ENCODE measurements at regions not wholly inside any gene's neighbourhood (a gene's known extent, or its start where the extent isn't known, plus 50 kb on each side); places are given as distances from the start of the nearest gene placed in this dataset.

DNA sequence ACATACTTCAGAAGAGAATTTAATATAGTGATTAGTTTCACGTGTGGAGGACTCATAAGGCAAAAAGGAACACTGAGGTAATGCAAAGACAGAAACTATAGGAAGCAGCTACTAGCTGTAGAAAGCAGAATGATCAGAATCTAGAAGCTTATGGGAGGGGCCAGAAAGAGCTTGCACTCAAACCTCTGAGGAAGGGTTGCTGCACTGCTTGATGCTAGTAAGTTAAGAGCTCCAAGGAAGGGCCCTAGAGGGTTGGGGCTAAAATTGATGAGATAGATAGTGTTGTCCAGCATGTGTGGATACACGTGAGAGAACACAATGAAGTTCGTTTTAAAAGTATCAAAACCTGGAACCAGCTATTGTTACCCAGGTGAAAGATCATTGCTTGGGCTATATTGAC is 311.1 kb downstream of the SLC6A15 start:
- no peak for DNase-seq (ENCODE audit: low spot score)

DNA sequence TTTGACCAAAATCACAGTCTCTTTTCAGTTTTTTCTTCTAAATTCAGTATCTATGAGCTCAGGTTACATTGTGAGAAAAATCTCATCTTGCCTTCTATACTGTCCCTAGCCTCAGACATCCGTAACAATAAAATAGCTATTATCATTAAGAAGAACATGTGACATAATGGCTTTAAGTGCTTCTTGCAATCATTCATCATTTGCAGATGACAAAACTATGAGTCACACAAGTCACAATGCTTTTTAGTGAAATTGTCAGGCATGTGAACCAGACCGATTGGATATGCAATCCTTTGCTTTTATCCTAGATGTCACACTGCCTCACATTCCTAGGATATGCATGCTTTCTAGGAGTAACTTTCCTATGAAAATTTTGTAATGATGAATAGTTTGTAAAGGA is 313.1 kb downstream of the SLC6A15 start:
- DNase-seq (ENCODE audit: low spot score) = peak; percentile 76

GRCh38 chr12:84596266-84596665 is 316.3 kb downstream of the SLC6A15 start:
- DNase-seq (ENCODE audit: low spot score) = no peak

- no peak for DNase-seq (ENCODE audit: low spot score)
Measured at GRCh38 chr12:84594157-84594556, 318.4 kb downstream of the SLC6A15 start.

GRCh38 chr12:84585776-84586395 is 326.7 kb downstream of the SLC6A15 start:
- DNase-seq (ENCODE audit: low spot score) = no peak

- no peak for DNase-seq (ENCODE audit: low spot score)
Measured at GRCh38 chr12:84572196-84572595, 340.4 kb downstream of the SLC6A15 start.

DNA sequence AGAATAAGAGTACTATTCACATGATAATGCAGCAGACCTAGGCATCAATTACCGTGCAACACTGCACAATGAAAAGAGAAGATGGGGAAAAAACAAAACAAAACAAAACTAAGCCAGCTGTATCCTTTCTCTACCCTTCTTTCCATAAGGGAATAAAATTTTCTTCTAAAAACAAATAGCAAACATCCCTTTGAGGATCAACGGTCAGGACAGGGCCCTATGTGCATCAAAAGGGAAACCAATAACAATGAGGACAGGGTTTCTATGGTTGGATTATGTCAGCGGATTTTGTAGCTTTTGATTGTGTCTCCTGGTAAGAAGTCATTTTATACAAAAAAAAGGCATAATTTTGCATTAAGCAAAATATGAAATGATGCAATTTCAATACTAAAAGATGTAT is 350.3 kb downstream of the SLC6A15 start:
- no peak for DNase-seq (ENCODE audit: low spot score)

- DNase-seq (ENCODE audit: low spot score) = no peak
Measured at GRCh38 chr12:84561351-84561750, 351.2 kb downstream of the SLC6A15 start.

- no peak for DNase-seq (ENCODE audit: low spot score)
Measured at GRCh38 chr12:84554199-84554723, 358.3 kb downstream of the SLC6A15 start.

DNA sequence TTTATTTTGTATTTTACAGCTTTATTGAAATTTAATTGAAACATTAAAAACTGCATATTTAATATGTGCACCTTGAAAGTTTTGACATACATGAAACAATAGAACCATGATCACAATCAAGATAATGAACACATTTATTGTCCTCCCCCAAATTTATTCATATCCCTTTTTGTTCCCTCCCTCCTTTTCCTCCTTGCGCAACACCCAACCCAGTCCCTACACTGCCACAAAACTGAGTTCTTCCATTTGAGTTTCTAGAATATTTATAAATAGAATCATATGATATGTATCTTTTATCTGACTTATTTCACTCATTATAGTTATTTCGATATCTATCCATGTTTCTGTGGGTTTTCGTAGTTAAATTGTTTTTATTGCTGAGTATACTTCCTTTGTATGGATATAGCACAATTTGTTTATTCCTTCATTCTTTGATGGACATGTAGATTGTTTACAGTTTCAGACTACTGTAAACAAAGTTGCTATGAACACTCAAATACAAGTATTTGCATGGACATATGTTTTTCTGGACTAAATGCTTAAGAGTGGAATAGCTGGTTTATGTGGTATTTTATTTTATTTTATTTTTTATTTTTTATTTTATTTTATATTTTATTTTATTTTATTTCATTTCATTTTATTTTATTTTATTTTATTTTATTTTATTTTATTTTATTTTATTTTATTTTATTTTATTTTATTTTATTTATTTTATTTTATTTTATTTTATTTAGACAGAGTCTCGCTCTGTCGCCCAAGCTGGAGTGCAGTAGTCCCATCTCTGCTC is 359.1 kb downstream of the SLC6A15 start:
- DNase-seq (ENCODE audit: low spot score) = no peak

GRCh38 chr12:84551373-84551772 is 361.2 kb downstream of the SLC6A15 start:
- DNase-seq (ENCODE audit: low spot score) = no peak

GRCh38 chr12:84550518-84550917 is 362.1 kb downstream of the SLC6A15 start:
- no peak for DNase-seq (ENCODE audit: low spot score)

- DNase-seq (ENCODE audit: low spot score) = no peak
Measured at GRCh38 chr12:84542289-84542688, 370.3 kb downstream of the SLC6A15 start.

GRCh38 chr12:84537666-84538065 is 374.9 kb downstream of the SLC6A15 start:
- no peak for DNase-seq (ENCODE audit: low spot score)

DNA sequence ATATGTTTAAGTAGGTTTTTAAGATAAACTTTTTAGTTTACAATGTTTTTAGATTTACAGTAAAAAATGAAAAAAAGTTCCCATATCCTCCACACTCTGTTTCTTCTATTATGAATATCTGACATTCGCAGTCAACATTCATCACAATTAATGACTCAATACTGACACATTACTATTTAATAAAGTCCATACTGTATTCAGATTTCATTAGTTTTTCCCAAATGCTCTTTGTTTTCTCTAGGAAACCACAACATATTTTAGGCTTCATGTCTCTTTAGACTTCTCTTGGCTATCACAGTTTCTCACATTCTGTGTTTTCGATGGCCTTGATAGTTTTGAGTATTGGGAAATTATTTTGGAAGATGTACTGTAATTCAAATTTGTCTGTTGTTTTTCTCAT is 399.8 kb downstream of the SLC6A15 start:
- DNase-seq (ENCODE audit: low spot score) = no peak

- DNase-seq (ENCODE audit: low spot score) = no peak
Measured at GRCh38 chr12:84508851-84509260, 403.7 kb downstream of the SLC6A15 start.

GRCh38 chr12:84507956-84508850 is 404.4 kb downstream of the SLC6A15 start:
- peak; percentile 49 for DNase-seq (ENCODE audit: low spot score)

GRCh38 chr12:84506282-84506681 is 406.3 kb downstream of the SLC6A15 start:
- DNase-seq (ENCODE audit: low spot score) = no peak

DNA sequence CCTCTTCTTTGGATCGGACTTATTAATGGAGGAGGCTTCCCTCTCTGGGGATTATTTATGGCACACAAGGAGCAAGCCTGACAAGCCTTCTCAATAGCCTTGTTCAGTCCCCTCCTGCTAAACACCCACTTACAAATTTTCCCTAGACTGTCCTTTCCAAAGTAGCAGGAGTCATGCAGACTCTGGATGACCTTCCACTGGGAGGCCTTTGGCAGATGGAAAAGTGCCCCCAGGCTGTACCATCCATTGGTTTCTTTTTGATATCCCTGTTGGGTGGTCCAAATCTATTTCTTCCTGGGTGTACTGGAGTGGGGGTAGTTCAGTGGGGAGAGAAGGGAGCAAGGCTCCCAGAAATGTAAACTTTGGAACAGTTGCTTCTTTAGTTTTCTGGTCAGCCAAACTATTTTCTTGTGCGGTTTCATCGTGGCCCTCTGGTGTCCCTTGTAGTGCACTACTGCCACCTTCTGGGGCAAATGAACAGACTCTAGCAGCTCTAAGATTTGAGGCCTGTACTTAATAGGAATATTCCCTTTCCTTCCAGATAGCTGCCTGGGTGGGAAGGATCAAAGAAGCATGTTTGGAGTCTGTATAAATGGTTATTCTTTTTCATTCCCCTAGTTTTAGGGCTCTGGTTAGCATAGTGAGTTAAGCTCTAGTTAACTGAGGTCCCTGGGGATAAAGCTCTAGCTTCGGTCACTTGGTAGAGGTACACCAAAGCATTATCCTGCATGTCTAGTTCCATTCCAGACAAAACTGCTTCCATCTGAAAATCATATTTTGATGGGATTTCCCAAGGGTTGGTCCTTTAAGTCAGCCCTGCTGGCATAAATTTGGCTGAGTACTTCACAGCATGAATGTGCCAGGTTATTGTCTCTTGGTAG is 409.5 kb downstream of the SLC6A15 start:
- peak; percentile 43 for DNase-seq (ENCODE audit: low spot score)

GRCh38 chr12:84502180-84502860 is 410.3 kb downstream of the SLC6A15 start:
- no peak for DNase-seq (ENCODE audit: low spot score)

GRCh38 chr12:84497819-84498218 is 414.8 kb downstream of the SLC6A15 start:
- no peak for DNase-seq (ENCODE audit: low spot score)
